PC-9 (cell line): ENCODE measurements at regions not wholly inside any gene's neighbourhood (a gene's known extent, or its start where the extent isn't known, plus 50 kb on each side); places are given as distances from the start of the nearest gene placed in this dataset.
"Not testable (repeated sequence)": the region's sequence is repeated elsewhere in the genome, so short reads cannot be mapped to it uniquely, and the experiment has no call there.

Experiments
- BruUV-seq: library from RNA; stranded (reverse); fragments of 400-500 nt; replicated peaks from 2 replicates; lab custom pipeline; 2021; lab: Mats Ljungman, UMichigan
- CTCF ChIA-PET: fragments of 300-600 bp; sonication (Branson Sonifier 250); formaldehyde crosslinking; loops from one replicate; lab custom pipeline; 2022; ENCODE audit warnings: antibody characterized with exemption; lab: Charles Lee
- POLR2A ChIA-PET: fragments of 300-600 bp; sonication (Branson Sonifier 250); formaldehyde crosslinking; loops from one replicate; lab custom pipeline; 2022; ENCODE audit warnings: antibody characterized with exemption; ENCODE audit not compliant: unreplicated experiment; lab: Charles Lee
- DNase-seq, 2 experiments: peaks; one replicate each; pipeline versions ENCODE4 v3.0.0 to v3.0.0-alpha.2; 2015 to 2022; ENCODE audit warnings: mixed read lengths in 1 of 2
- H2AFZ ChIP-seq: fragments of 200-600 bp; sonication (generic); 2 replicates; pipeline ENCODE4 v1.8.1; 2017; ENCODE audit warnings: antibody characterized with exemption
- H3F3A ChIP-seq: fragments of 200-600 bp; sonication (generic); 2 replicates; pipeline ENCODE4 v1.8.1; 2017; ENCODE audit warnings: antibody characterized with exemption, mild to moderate bottlenecking, low read depth; ENCODE audit not compliant: insufficient read depth
- H3K27ac ChIP-seq: fragments of 200-600 bp; sonication (generic); 2 replicates; pipeline ENCODE4 v1.6.1; 2016; ENCODE audit warnings: mixed run types
- H3K27me3 ChIP-seq: fragments of 200-600 bp; sonication (generic); 2 replicates; pipeline ENCODE4 v1.6.1; 2016; ENCODE audit warnings: low read depth, mixed run types; ENCODE audit not compliant: insufficient read depth
- H3K36me3 ChIP-seq: fragments of 200-600 bp; sonication (generic); 2 replicates; pipeline ENCODE4 v1.6.1; 2016; ENCODE audit warnings: low read depth, mixed run types
- H3K4me1 ChIP-seq: fragments of 200-600 bp; sonication (generic); replicated peaks from 2 replicates; pipeline ENCODE4 v1.6.1; 2016; ENCODE audit warnings: mixed run types; ENCODE audit not compliant: insufficient read depth
- H3K4me2 ChIP-seq: fragments of 200-600 bp; sonication (generic); 2 replicates; pipeline ENCODE4 v1.6.1; 2017; ENCODE audit warnings: mixed run types
- H3K4me3 ChIP-seq: fragments of 200-600 bp; sonication (generic); 2 replicates; pipeline ENCODE4 v1.6.1; 2016; ENCODE audit warnings: mixed run types
- H3K79me2 ChIP-seq: fragments of 200-600 bp; sonication (generic); 2 replicates; pipeline ENCODE4 v1.6.1; 2017; ENCODE audit warnings: low read depth, mixed run types
- H3K9me2 ChIP-seq: fragments of 200-600 bp; sonication (generic); 2 replicates; pipeline ENCODE4 v1.8.1; 2017; ENCODE audit warnings: mild to moderate bottlenecking; ENCODE audit not compliant: insufficient read depth
- H3K9me3 ChIP-seq: fragments of 200-600 bp; sonication (generic); 2 replicates; pipeline ENCODE4 v1.8.1; 2016; ENCODE audit warnings: low read depth; ENCODE audit not compliant: insufficient read depth
- H4K20me1 ChIP-seq: fragments of 200-600 bp; sonication (generic); 2 replicates; pipeline ENCODE4 v1.8.1; 2017; ENCODE audit not compliant: insufficient read depth
- EZH2 ChIP-seq: fragments of 200-600 bp; sonication (generic); IDR thresholded peaks from 2 replicates; pipeline ENCODE4 v1.8.0; 2017; ENCODE audit warnings: antibody characterized with exemption, low read depth
- intact Hi-C: fragments of 100-400 bp; cut with micrococcal nuclease; formaldehyde crosslinking; loops from one replicate; pipeline ENCODE4 v1.10.0; 2022; ENCODE audit not compliant: unreplicated experiment
- TF ChIP-seq, protein P1 (sequence below): fragments of 200-600 bp; sonication (generic); conservative IDR thresholded peaks from 2 replicates; pipeline ENCODE4 v1.6.1; 2017; ENCODE audit warnings: mixed run types, antibody characterized with exemption, mild to moderate bottlenecking, moderate library complexity

- no peak for DNase-seq
- no peaks in the 10 kb centered on the region for H3K4me1 ChIP-seq
- BruUV-seq: no TSS peak
- H3K9me3 ChIP-seq: no peaks in the 10 kb centered on the region
- no peak overlapping the region for H3K4me3 ChIP-seq
- H3K27ac ChIP-seq: no peak overlapping the region
- CTCF ChIA-PET: no interaction called here
- H4K20me1 ChIP-seq: no peaks in the 10 kb centered on the region
- H3F3A ChIP-seq: no peaks in the 10 kb centered on the region
- H3K36me3 ChIP-seq: no peaks in the 10 kb centered on the region
- intact Hi-C loops: no loop called here
- H3K9me2 ChIP-seq: no peaks in the 10 kb centered on the region
- H2AFZ ChIP-seq: no peak overlapping the region
- TF ChIP-seq EZH2: no peak
- TF ChIP-seq, protein P1, sequence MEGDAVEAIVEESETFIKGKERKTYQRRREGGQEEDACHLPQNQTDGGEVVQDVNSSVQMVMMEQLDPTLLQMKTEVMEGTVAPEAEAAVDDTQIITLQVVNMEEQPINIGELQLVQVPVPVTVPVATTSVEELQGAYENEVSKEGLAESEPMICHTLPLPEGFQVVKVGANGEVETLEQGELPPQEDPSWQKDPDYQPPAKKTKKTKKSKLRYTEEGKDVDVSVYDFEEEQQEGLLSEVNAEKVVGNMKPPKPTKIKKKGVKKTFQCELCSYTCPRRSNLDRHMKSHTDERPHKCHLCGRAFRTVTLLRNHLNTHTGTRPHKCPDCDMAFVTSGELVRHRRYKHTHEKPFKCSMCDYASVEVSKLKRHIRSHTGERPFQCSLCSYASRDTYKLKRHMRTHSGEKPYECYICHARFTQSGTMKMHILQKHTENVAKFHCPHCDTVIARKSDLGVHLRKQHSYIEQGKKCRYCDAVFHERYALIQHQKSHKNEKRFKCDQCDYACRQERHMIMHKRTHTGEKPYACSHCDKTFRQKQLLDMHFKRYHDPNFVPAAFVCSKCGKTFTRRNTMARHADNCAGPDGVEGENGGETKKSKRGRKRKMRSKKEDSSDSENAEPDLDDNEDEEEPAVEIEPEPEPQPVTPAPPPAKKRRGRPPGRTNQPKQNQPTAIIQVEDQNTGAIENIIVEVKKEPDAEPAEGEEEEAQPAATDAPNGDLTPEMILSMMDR: no peak
- H3K79me2 ChIP-seq: no peaks in the 10 kb centered on the region
- H3K4me2 ChIP-seq: no peak overlapping the region
- POLR2A ChIA-PET: no interaction called here
- H3K27me3 ChIP-seq: peaks cover 33% of the 10 kb centered on the region
Observed at GRCh38 chr12:131241517-131241916, 287.8 kb downstream of the ADGRD1 start.

- Histone ChIP-seq H3K4me2 (no peak overlapping the region), H3K27ac (no peak overlapping the region), H3K4me1 (no peaks in the 10 kb centered on the region), H2AFZ (no peak overlapping the region), H3K27me3 (peaks cover 23% of the 10 kb centered on the region), H3K79me2 (no peaks in the 10 kb centered on the region), H4K20me1 (no peaks in the 10 kb centered on the region), H3K36me3 (no peaks in the 10 kb centered on the region), H3K9me2 (no peaks in the 10 kb centered on the region), H3K4me3 (no peak overlapping the region), H3K9me3 (no peaks in the 10 kb centered on the region), H3F3A (no peaks in the 10 kb centered on the region)
- POLR2A ChIA-PET: no interaction called here
- CTCF ChIA-PET: no interaction called here
- intact Hi-C loops: no loop called here
- TF ChIP-seq, protein P1: no peak
- TF ChIP-seq EZH2: no peak
- DNase-seq: no peak
- BruUV-seq: no TSS peak
Observed at GRCh38 chr12:131242741-131243496, 289.2 kb downstream of the ADGRD1 start.

GRCh38 chr12:131244157-131244688, 290.5 kb downstream of the ADGRD1 start:
- H3K4me3 ChIP-seq, H3K36me3 ChIP-seq, H3K9me3 ChIP-seq, H3K9me2 ChIP-seq, intact Hi-C loops, BruUV-seq, H3K79me2 ChIP-seq, H4K20me1 ChIP-seq, POLR2A ChIA-PET, H3K27ac ChIP-seq, H3K4me2 ChIP-seq, H3F3A ChIP-seq, DNase-seq, H3K4me1 ChIP-seq, CTCF ChIA-PET, H2AFZ ChIP-seq: not testable (repeated sequence)
- H3K27me3 ChIP-seq: peaks cover 18% of the 10 kb centered on the region

- CTCF ChIA-PET, H3K4me2 ChIP-seq, H3K9me3 ChIP-seq, H3F3A ChIP-seq, H3K79me2 ChIP-seq, H4K20me1 ChIP-seq, DNase-seq, H3K4me3 ChIP-seq, H3K36me3 ChIP-seq, H3K9me2 ChIP-seq, H3K4me1 ChIP-seq, POLR2A ChIA-PET, intact Hi-C loops, BruUV-seq, H3K27ac ChIP-seq, H2AFZ ChIP-seq: not testable (repeated sequence)
- H3K27me3 ChIP-seq: peaks cover 20% of the 10 kb centered on the region
Observed at GRCh38 chr12:131245161-131245560, 291.5 kb downstream of the ADGRD1 start.
